ENCODE measurements at regions not wholly inside any gene's neighbourhood (a gene's known extent, or its start where the extent isn't known, plus 50 kb on each side); places are given as distances from the start of the nearest gene placed in this dataset.

- H3K4me3 ChIP-seq = no peak overlapping the region
- H3K9me3 Mint-ChIP-seq = no peaks in the 10 kb centered on the region; the same call in 2 of the 3 replicates
- no peak overlapping the region for H3K4me3 Mint-ChIP-seq
Observed at GRCh38 chr9:1473956-1474634, 423.9 kb downstream of the DMRT2 start.

More at GRCh38 chr9:1473956-1474634, 423.9 kb downstream of the DMRT2 start:
- Mint-ChIP-seq H3K36me3 (ENCODE audit: low read depth) (no peaks in the 10 kb centered on the region), H3K27ac (no peak overlapping the region), H3K4me1 (peaks cover under 1% of the 10 kb centered on the region; the same call in 2 of the 3 replicates), H3K27me3 (ENCODE audit: insufficient read depth, low read depth, poor library complexity) (peaks cover 3% of the 10 kb centered on the region)
- Histone ChIP-seq H3K79me2 (replicated peaks; ENCODE audit: insufficient read depth) (no peaks in the 10 kb centered on the region), H3K4me1 (ENCODE audit: insufficient read depth) (no peaks in the 10 kb centered on the region), H3F3A (replicated peaks; ENCODE audit: low read depth) (no peaks in the 10 kb centered on the region), H3K9me2 (ENCODE audit: insufficient read depth) (peaks cover 9% of the 10 kb centered on the region), H3K36me3 (ENCODE audit: insufficient read depth) (no peaks in the 10 kb centered on the region), H2AFZ (0 out of 2 replicates have a peak overlapping the region, but pooled peaks have one; percentile 28), H3K4me2 (no peak overlapping the region), H3K27ac (ENCODE audit: low read depth) (no peak overlapping the region), H4K20me1 (replicated peaks; ENCODE audit: insufficient read depth) (no peaks in the 10 kb centered on the region), H3K27me3 (ENCODE audit: insufficient read depth) (no peaks in the 10 kb centered on the region)
- no peak for ATAC-seq
- TF ChIP-seq CREB1 (CRISPR knock-in tag; IDR thresholded peaks at IDR 0.05; ENCODE audit: low read depth) = no peak
- TF ChIP-seq ZNF114 (CRISPR knock-in tag; IDR thresholded peaks at IDR 0.05) = no peak
- TF ChIP-seq, protein P1, sequence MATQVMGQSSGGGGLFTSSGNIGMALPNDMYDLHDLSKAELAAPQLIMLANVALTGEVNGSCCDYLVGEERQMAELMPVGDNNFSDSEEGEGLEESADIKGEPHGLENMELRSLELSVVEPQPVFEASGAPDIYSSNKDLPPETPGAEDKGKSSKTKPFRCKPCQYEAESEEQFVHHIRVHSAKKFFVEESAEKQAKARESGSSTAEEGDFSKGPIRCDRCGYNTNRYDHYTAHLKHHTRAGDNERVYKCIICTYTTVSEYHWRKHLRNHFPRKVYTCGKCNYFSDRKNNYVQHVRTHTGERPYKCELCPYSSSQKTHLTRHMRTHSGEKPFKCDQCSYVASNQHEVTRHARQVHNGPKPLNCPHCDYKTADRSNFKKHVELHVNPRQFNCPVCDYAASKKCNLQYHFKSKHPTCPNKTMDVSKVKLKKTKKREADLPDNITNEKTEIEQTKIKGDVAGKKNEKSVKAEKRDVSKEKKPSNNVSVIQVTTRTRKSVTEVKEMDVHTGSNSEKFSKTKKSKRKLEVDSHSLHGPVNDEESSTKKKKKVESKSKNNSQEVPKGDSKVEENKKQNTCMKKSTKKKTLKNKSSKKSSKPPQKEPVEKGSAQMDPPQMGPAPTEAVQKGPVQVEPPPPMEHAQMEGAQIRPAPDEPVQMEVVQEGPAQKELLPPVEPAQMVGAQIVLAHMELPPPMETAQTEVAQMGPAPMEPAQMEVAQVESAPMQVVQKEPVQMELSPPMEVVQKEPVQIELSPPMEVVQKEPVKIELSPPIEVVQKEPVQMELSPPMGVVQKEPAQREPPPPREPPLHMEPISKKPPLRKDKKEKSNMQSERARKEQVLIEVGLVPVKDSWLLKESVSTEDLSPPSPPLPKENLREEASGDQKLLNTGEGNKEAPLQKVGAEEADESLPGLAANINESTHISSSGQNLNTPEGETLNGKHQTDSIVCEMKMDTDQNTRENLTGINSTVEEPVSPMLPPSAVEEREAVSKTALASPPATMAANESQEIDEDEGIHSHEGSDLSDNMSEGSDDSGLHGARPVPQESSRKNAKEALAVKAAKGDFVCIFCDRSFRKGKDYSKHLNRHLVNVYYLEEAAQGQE (IDR thresholded peaks at IDR 0.05; ENCODE audit: unreplicated experiment) = no peak
- no peak for TF ChIP-seq EZH2phosphoT487 (IDR thresholded peaks at IDR 0.05; ENCODE audit: unreplicated experiment)
- no peak for TF ChIP-seq EZH2 (IDR thresholded peaks at IDR 0.05; ENCODE audit: low read depth, unreplicated experiment)
- TF ChIP-seq, protein P2, sequence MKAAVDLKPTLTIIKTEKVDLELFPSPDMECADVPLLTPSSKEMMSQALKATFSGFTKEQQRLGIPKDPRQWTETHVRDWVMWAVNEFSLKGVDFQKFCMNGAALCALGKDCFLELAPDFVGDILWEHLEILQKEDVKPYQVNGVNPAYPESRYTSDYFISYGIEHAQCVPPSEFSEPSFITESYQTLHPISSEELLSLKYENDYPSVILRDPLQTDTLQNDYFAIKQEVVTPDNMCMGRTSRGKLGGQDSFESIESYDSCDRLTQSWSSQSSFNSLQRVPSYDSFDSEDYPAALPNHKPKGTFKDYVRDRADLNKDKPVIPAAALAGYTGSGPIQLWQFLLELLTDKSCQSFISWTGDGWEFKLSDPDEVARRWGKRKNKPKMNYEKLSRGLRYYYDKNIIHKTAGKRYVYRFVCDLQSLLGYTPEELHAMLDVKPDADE (IDR thresholded peaks at IDR 0.05) = no peak
- TF ChIP-seq, protein P3, sequence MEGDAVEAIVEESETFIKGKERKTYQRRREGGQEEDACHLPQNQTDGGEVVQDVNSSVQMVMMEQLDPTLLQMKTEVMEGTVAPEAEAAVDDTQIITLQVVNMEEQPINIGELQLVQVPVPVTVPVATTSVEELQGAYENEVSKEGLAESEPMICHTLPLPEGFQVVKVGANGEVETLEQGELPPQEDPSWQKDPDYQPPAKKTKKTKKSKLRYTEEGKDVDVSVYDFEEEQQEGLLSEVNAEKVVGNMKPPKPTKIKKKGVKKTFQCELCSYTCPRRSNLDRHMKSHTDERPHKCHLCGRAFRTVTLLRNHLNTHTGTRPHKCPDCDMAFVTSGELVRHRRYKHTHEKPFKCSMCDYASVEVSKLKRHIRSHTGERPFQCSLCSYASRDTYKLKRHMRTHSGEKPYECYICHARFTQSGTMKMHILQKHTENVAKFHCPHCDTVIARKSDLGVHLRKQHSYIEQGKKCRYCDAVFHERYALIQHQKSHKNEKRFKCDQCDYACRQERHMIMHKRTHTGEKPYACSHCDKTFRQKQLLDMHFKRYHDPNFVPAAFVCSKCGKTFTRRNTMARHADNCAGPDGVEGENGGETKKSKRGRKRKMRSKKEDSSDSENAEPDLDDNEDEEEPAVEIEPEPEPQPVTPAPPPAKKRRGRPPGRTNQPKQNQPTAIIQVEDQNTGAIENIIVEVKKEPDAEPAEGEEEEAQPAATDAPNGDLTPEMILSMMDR (conservative IDR thresholded peaks at IDR 0.05; ENCODE audit: low read depth in 2 of 2) = no peak
- DNase-seq (ENCODE audit: low spot score) = no peak

Data from GM23338 (cell line).